PC-9 (cell line): ENCODE measurements at regions not wholly inside any gene's neighbourhood (a gene's known extent, or its start where the extent isn't known, plus 50 kb on each side); places are given as distances from the start of the nearest gene placed in this dataset.

Experiments used
- BruUV-seq: library from RNA; stranded (reverse); fragments of 400-500 nt; replicated peaks from 2 replicates; lab custom pipeline; 2021; lab: Mats Ljungman, UMichigan
- CTCF ChIA-PET: fragments of 300-600 bp; sonication (Branson Sonifier 250); formaldehyde crosslinking; loops from one replicate; lab custom pipeline; 2022; ENCODE audit warnings: antibody characterized with exemption; lab: Charles Lee
- POLR2A ChIA-PET: fragments of 300-600 bp; sonication (Branson Sonifier 250); formaldehyde crosslinking; loops from one replicate; lab custom pipeline; 2022; ENCODE audit warnings: antibody characterized with exemption; ENCODE audit not compliant: unreplicated experiment; lab: Charles Lee
- DNase-seq, 2 experiments: peaks; one replicate each; pipeline versions ENCODE4 v3.0.0 to v3.0.0-alpha.2; 2015 to 2022; ENCODE audit warnings: mixed read lengths in 1 of 2
- H2AFZ ChIP-seq: fragments of 200-600 bp; sonication (generic); 2 replicates; pipeline ENCODE4 v1.8.1; 2017; ENCODE audit warnings: antibody characterized with exemption
- H3F3A ChIP-seq: fragments of 200-600 bp; sonication (generic); 2 replicates; pipeline ENCODE4 v1.8.1; 2017; ENCODE audit warnings: antibody characterized with exemption, mild to moderate bottlenecking, low read depth; ENCODE audit not compliant: insufficient read depth
- H3K27ac ChIP-seq: fragments of 200-600 bp; sonication (generic); 2 replicates; pipeline ENCODE4 v1.6.1; 2016; ENCODE audit warnings: mixed run types
- H3K27me3 ChIP-seq: fragments of 200-600 bp; sonication (generic); 2 replicates; pipeline ENCODE4 v1.6.1; 2016; ENCODE audit warnings: low read depth, mixed run types; ENCODE audit not compliant: insufficient read depth
- H3K36me3 ChIP-seq: fragments of 200-600 bp; sonication (generic); 2 replicates; pipeline ENCODE4 v1.6.1; 2016; ENCODE audit warnings: low read depth, mixed run types
- H3K4me1 ChIP-seq: fragments of 200-600 bp; sonication (generic); replicated peaks from 2 replicates; pipeline ENCODE4 v1.6.1; 2016; ENCODE audit warnings: mixed run types; ENCODE audit not compliant: insufficient read depth
- H3K4me2 ChIP-seq: fragments of 200-600 bp; sonication (generic); 2 replicates; pipeline ENCODE4 v1.6.1; 2017; ENCODE audit warnings: mixed run types
- H3K4me3 ChIP-seq: fragments of 200-600 bp; sonication (generic); 2 replicates; pipeline ENCODE4 v1.6.1; 2016; ENCODE audit warnings: mixed run types
- H3K79me2 ChIP-seq: fragments of 200-600 bp; sonication (generic); 2 replicates; pipeline ENCODE4 v1.6.1; 2017; ENCODE audit warnings: low read depth, mixed run types
- H3K9me2 ChIP-seq: fragments of 200-600 bp; sonication (generic); 2 replicates; pipeline ENCODE4 v1.8.1; 2017; ENCODE audit warnings: mild to moderate bottlenecking; ENCODE audit not compliant: insufficient read depth
- H3K9me3 ChIP-seq: fragments of 200-600 bp; sonication (generic); 2 replicates; pipeline ENCODE4 v1.8.1; 2016; ENCODE audit warnings: low read depth; ENCODE audit not compliant: insufficient read depth
- H4K20me1 ChIP-seq: fragments of 200-600 bp; sonication (generic); 2 replicates; pipeline ENCODE4 v1.8.1; 2017; ENCODE audit not compliant: insufficient read depth
- EZH2 ChIP-seq: fragments of 200-600 bp; sonication (generic); IDR thresholded peaks from 2 replicates; pipeline ENCODE4 v1.8.0; 2017; ENCODE audit warnings: antibody characterized with exemption, low read depth
- intact Hi-C: fragments of 100-400 bp; cut with micrococcal nuclease; formaldehyde crosslinking; loops from one replicate; pipeline ENCODE4 v1.10.0; 2022; ENCODE audit not compliant: unreplicated experiment
- TF ChIP-seq, protein P1 (sequence below): fragments of 200-600 bp; sonication (generic); conservative IDR thresholded peaks from 2 replicates; pipeline ENCODE4 v1.6.1; 2017; ENCODE audit warnings: mixed run types, antibody characterized with exemption, mild to moderate bottlenecking, moderate library complexity

- H4K20me1 ChIP-seq: no peaks in the 10 kb centered on the region
- H3K27me3 ChIP-seq: peaks cover 24% of the 10 kb centered on the region; the same call in 1 of the 2 replicates
- BruUV-seq: no TSS peak
- H3K79me2 ChIP-seq: no peaks in the 10 kb centered on the region
- TF ChIP-seq, protein P1, sequence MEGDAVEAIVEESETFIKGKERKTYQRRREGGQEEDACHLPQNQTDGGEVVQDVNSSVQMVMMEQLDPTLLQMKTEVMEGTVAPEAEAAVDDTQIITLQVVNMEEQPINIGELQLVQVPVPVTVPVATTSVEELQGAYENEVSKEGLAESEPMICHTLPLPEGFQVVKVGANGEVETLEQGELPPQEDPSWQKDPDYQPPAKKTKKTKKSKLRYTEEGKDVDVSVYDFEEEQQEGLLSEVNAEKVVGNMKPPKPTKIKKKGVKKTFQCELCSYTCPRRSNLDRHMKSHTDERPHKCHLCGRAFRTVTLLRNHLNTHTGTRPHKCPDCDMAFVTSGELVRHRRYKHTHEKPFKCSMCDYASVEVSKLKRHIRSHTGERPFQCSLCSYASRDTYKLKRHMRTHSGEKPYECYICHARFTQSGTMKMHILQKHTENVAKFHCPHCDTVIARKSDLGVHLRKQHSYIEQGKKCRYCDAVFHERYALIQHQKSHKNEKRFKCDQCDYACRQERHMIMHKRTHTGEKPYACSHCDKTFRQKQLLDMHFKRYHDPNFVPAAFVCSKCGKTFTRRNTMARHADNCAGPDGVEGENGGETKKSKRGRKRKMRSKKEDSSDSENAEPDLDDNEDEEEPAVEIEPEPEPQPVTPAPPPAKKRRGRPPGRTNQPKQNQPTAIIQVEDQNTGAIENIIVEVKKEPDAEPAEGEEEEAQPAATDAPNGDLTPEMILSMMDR: no peak
- no peak for TF ChIP-seq EZH2
- intact Hi-C loops: no loop called here
- no peaks in the 10 kb centered on the region for H3F3A ChIP-seq
- H3K9me3 ChIP-seq: no peaks in the 10 kb centered on the region
- ChIA-PET POLR2A (no interaction called here), CTCF (no interaction called here)
- no peaks in the 10 kb centered on the region for H3K36me3 ChIP-seq
- H3K27ac ChIP-seq: no peak overlapping the region
- H3K9me2 ChIP-seq: no peaks in the 10 kb centered on the region
- no peak for DNase-seq
- no peak overlapping the region for H2AFZ ChIP-seq
- no peak overlapping the region for H3K4me3 ChIP-seq
- H3K4me2 ChIP-seq: no peak overlapping the region
- no peaks in the 10 kb centered on the region for H3K4me1 ChIP-seq
These were observed 130.2 kb downstream of the MAT2B start for GRCh38 chr5:163635631-163636030.

GRCh38 chr5:163642904-163643303, 137.5 kb downstream of the MAT2B start:
- no peaks in the 10 kb centered on the region for H3K4me1 ChIP-seq
- no TSS peak for BruUV-seq
- H3K9me3 ChIP-seq: no peaks in the 10 kb centered on the region
- H3K4me2 ChIP-seq: no peak overlapping the region
- H3K9me2 ChIP-seq: no peaks in the 10 kb centered on the region
- H3K27me3 ChIP-seq: no peaks in the 10 kb centered on the region; the same call in 1 of the 2 replicates
- no peak overlapping the region for H3K4me3 ChIP-seq
- DNase-seq: no peak
- H3K36me3 ChIP-seq: no peaks in the 10 kb centered on the region
- ChIA-PET CTCF (no interaction called here), POLR2A (no interaction called here)
- H3K27ac ChIP-seq: no peak overlapping the region
- H3F3A ChIP-seq: no peaks in the 10 kb centered on the region
- H4K20me1 ChIP-seq: no peaks in the 10 kb centered on the region
- H3K79me2 ChIP-seq: no peaks in the 10 kb centered on the region
- H2AFZ ChIP-seq: no peak overlapping the region
- intact Hi-C loops: no loop called here
- TF ChIP-seq EZH2: no peak
- TF ChIP-seq, protein P1: no peak

GRCh38 chr5:163645421-163646416, 140.3 kb downstream of the MAT2B start:
- no peak for TF ChIP-seq EZH2
- TF ChIP-seq, protein P1: no peak
- ChIA-PET CTCF (no interaction called here), POLR2A (no interaction called here)
- Histone ChIP-seq H3K9me2 (no peaks in the 10 kb centered on the region), H4K20me1 (no peaks in the 10 kb centered on the region), H3K36me3 (no peaks in the 10 kb centered on the region), H3K9me3 (peaks cover 4% of the 10 kb centered on the region; the same call in 1 of the 2 replicates), H3K27me3 (no peaks in the 10 kb centered on the region; the same call in 1 of the 2 replicates), H3K79me2 (no peaks in the 10 kb centered on the region), H3K4me1 (no peaks in the 10 kb centered on the region), H2AFZ (no peak overlapping the region), H3K4me2 (no peak overlapping the region), H3K4me3 (no peak overlapping the region), H3F3A (no peaks in the 10 kb centered on the region), H3K27ac (no peak overlapping the region)
- BruUV-seq: no TSS peak
- intact Hi-C loops: no loop called here
- DNase-seq: no peak
